ENCODE measurements at regions not wholly inside any gene's neighbourhood (a gene's known extent, or its start where the extent isn't known, plus 50 kb on each side); places are given as distances from the start of the nearest gene placed in this dataset.

GRCh38 chr18:41545091-41545888, 409.7 kb upstream of the PIK3C3 start:
- no peak for DNase-seq (ENCODE audit: low read depth, low spot score)

GRCh38 chr18:41543815-41544214, 411.2 kb upstream of the PIK3C3 start:
- no peak for DNase-seq (ENCODE audit: low read depth, low spot score)

GRCh38 chr18:41540237-41540871, 414.7 kb upstream of the PIK3C3 start:
- DNase-seq (ENCODE audit: low read depth, low spot score) = no peak

GRCh38 chr18:41538751-41539150, 416.3 kb upstream of the PIK3C3 start:
- no peak for DNase-seq (ENCODE audit: low read depth, low spot score)

GRCh38 chr18:41537666-41538065, 417.4 kb upstream of the PIK3C3 start:
- no peak for DNase-seq (ENCODE audit: low read depth, low spot score)

- no peak for DNase-seq (ENCODE audit: low read depth, low spot score)
Observed at GRCh38 chr18:41532344-41533086, 422.5 kb upstream of the PIK3C3 start.

- no peak for DNase-seq (ENCODE audit: low read depth, low spot score)
Observed at GRCh38 chr18:41530970-41531369, 424.1 kb upstream of the PIK3C3 start.

GRCh38 chr18:41529093-41529492, 425.9 kb upstream of the PIK3C3 start:
- DNase-seq (ENCODE audit: low read depth, low spot score) = no peak

- no peak for DNase-seq (ENCODE audit: low read depth, low spot score)
Observed at GRCh38 chr18:41526054-41526453, 429.0 kb upstream of the PIK3C3 start.

- DNase-seq (ENCODE audit: low read depth, low spot score) = no peak
Observed at GRCh38 chr18:41524674-41525470, 430.2 kb upstream of the PIK3C3 start.

- no peak for DNase-seq (ENCODE audit: low read depth, low spot score)
Observed at GRCh38 chr18:41517142-41517541, 437.9 kb upstream of the PIK3C3 start.

GRCh38 chr18:41513438-41513837, 441.6 kb upstream of the PIK3C3 start:
- DNase-seq (ENCODE audit: low read depth, low spot score) = no peak

- no peak for DNase-seq (ENCODE audit: low read depth, low spot score)
Observed at GRCh38 chr18:41504316-41504715, 450.7 kb upstream of the PIK3C3 start.

GRCh38 chr18:41501848-41502247, 453.2 kb upstream of the PIK3C3 start:
- DNase-seq (ENCODE audit: low read depth, low spot score) = no peak

GRCh38 chr18:41499345-41499744, 455.7 kb upstream of the PIK3C3 start:
- DNase-seq (ENCODE audit: low read depth, low spot score) = no peak

- no peak for DNase-seq (ENCODE audit: low read depth, low spot score)
Observed at GRCh38 chr18:41490861-41491260, 464.2 kb upstream of the PIK3C3 start.

GRCh38 chr18:41486575-41486974, 468.5 kb upstream of the PIK3C3 start:
- no peak for DNase-seq (ENCODE audit: low read depth, low spot score)

GRCh38 chr18:41484069-41484468, 471.0 kb upstream of the PIK3C3 start:
- no peak for DNase-seq (ENCODE audit: low read depth, low spot score)

- DNase-seq (ENCODE audit: low read depth, low spot score) = no peak
Observed at GRCh38 chr18:41482501-41482900, 472.5 kb upstream of the PIK3C3 start.

GRCh38 chr18:41466436-41467160, 488.4 kb upstream of the PIK3C3 start:
- DNase-seq (ENCODE audit: low read depth, low spot score) = no peak

GRCh38 chr18:41465386-41465785, 489.6 kb upstream of the PIK3C3 start:
- no peak for DNase-seq (ENCODE audit: low read depth, low spot score)
